GM10248 (cell line): ENCODE measurements at regions not wholly inside any gene's neighbourhood (a gene's known extent, or its start where the extent isn't known, plus 50 kb on each side); places are given as distances from the start of the nearest gene placed in this dataset.

Experiments
- CTCF ChIA-PET: fragments of 300-600 bp; sonication (Branson Sonifier 250); formaldehyde crosslinking; extraction: SDS; loops from one replicate; lab custom pipeline; 2021; ENCODE audit warnings: antibody characterized with exemption; lab: Yijun Ruan, JAX
- POLR2A ChIA-PET: fragments of 350-650 bp; sonication (Branson Sonifier 250); formaldehyde crosslinking; extraction: SDS; loops from one replicate; lab custom pipeline; 2020; ENCODE audit warnings: antibody characterized with exemption; lab: Yijun Ruan, JAX
- DNase-seq: peaks from one replicate; pipeline ENCODE4 v3.0.0; 2012; ENCODE audit errors: extremely low spot score
- TF ChIP-seq, protein P1 (sequence below): IDR thresholded peaks from 2 replicates; pipeline ENCODE4 v1.5.1; 2012; ENCODE audit warnings: mild to moderate bottlenecking, low read depth; ENCODE audit errors: extremely low read depth, missing control alignments, control extremely low read depth

DNA sequence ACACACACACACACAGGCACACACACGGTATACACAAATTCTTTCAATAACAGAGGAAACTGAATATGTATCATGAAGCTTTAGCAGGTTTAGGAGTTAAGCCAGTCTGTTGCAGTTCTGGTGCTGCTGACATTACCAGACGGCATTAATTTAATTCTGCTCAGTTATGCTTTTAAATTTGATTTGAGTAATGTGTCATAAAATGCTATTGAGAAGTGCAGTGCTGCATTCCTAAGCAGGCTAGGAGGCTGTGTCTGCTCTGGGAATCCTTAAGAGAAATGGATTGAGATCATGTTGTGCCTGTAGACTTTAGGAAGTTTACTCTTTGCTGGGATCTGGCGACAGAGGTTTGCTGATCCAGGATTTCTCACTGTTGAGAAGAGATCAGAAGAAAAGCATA is 733.8 kb downstream of the BRINP1 start:
- ChIA-PET CTCF (interaction anchor here (1.0 kb wide), 1 partner anchor 9 kb away, joined by 3 read pairs; no protein-coding TSS in a partner anchor), POLR2A (no interaction called here)
- DNase-seq: no peak
- TF ChIP-seq, protein P1, sequence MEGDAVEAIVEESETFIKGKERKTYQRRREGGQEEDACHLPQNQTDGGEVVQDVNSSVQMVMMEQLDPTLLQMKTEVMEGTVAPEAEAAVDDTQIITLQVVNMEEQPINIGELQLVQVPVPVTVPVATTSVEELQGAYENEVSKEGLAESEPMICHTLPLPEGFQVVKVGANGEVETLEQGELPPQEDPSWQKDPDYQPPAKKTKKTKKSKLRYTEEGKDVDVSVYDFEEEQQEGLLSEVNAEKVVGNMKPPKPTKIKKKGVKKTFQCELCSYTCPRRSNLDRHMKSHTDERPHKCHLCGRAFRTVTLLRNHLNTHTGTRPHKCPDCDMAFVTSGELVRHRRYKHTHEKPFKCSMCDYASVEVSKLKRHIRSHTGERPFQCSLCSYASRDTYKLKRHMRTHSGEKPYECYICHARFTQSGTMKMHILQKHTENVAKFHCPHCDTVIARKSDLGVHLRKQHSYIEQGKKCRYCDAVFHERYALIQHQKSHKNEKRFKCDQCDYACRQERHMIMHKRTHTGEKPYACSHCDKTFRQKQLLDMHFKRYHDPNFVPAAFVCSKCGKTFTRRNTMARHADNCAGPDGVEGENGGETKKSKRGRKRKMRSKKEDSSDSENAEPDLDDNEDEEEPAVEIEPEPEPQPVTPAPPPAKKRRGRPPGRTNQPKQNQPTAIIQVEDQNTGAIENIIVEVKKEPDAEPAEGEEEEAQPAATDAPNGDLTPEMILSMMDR: no peak

- DNase-seq: no peak
- POLR2A ChIA-PET: no interaction called here
- CTCF ChIA-PET: interaction anchor here (1.0 to 1.1 kb wide), 3 partner anchors 14 to 188 kb away, joined by 3 to 4 read pairs (median 3); no protein-coding TSS in a partner anchor
- TF ChIP-seq, protein P1: no peak
Measured at GRCh38 chr9:118637681-118638080, 731.6 kb downstream of the BRINP1 start.

DNA sequence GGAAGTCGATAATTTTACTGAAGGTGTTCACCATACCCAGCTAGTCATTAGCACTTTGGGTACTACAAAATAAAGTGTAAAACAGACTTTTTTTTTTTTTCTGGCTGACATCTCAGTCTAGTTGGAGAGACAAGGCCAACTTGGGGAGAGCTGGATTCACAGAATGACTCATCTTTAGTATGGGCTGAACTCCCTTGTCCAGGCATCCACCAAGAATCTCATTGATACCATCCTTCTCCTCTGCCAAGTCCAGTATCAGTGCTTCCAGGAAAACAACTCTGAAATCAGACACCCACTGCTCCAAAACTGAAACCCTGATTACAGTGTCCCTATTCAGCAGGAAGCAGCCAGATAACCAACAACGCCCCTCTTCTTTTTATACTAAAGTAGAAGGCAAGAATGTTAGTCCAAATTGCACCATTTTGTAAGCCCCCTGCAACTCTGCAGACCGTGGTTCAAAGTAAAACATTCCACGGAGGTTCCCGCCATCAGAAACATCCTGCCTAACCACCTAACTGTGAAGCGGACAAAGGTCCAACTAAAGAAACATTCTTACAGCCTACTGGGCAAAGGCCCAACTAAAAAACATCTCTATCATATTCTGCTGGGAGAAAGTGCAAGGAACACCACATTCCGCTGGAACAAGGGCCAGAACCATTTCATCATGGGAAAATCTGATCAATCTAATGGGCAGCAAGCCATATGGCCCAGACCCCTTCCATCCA is 728.2 kb downstream of the BRINP1 start:
- no peak for DNase-seq
- CTCF ChIA-PET: interaction anchor here (1.2 kb wide), 1 partner anchor 9 kb away, joined by 3 read pairs; no protein-coding TSS in a partner anchor
- POLR2A ChIA-PET: no interaction called here
- TF ChIP-seq, protein P1: no peak

- TF ChIP-seq, protein P1: no peak
- no peak for DNase-seq
- POLR2A ChIA-PET: no interaction called here
- CTCF ChIA-PET: no interaction called here
Measured at GRCh38 chr9:118643118-118643517, 726.1 kb downstream of the BRINP1 start.

DNA sequence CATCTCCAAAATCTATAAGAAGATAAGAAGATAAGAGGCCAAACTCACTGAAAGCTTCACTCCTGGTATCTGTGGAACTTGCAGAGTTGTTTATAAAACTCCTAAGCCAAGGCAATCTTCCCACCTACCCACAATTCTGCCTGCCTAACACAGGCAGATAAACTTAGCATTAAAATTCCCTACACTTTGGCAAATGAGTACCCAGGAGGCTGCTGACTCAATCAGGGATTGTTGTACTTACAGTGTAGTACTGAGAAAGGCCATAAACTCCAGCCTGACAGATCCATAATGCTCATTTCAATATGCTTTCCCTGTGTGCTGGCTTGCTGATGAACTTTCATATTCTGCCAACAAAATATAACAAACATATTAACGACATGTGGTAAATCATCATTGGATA is 725.2 kb downstream of the BRINP1 start:
- TF ChIP-seq, protein P1: no peak
- CTCF ChIA-PET: no interaction called here
- no peak for DNase-seq
- POLR2A ChIA-PET: no interaction called here

DNA sequence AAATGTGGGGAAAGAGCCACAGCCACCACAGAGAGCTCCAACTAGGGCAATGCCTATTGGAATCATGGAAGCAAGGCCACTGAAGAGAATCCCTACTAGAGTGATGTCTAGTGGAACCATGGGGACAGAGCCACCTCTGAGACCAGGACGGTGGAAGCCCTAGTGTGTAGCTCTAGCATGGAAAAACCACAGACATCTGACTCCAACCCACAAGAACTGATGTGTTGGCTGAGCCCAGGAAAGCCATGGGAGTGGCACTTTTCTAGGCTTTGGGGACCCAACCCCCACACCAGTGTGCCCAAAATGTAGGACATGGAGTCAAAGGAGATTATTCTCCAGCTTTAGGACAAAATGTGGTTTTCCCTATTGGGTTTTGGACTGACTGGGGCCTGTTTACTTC is 721.9 kb downstream of the BRINP1 start:
- TF ChIP-seq, protein P1: no peak
- POLR2A ChIA-PET: no interaction called here
- CTCF ChIA-PET: interaction anchor here (1.4 kb wide), 1 partner anchor 36 kb away, joined by 3 read pairs; no protein-coding TSS in a partner anchor
- no peak for DNase-seq
